AG04449 (cell line): ENCODE measurements at regions not wholly inside any gene's neighbourhood (a gene's known extent, or its start where the extent isn't known, plus 50 kb on each side); places are given as distances from the start of the nearest gene placed in this dataset.

ENCODE experiments used
- CTCF ChIA-PET: fragments of 350-600 bp; formaldehyde crosslinking; extraction: SDS; loops from one replicate; lab custom pipeline; 2021; ENCODE audit warnings: antibody characterized with exemption; lab: Yijun Ruan, JAX
- POLR2A ChIA-PET: fragments of 400-600, 350-600 bp; formaldehyde crosslinking; extraction: SDS; loops from one replicate; lab custom pipeline; 2020; ENCODE audit warnings: antibody characterized with exemption, inconsistent platforms; lab: Yijun Ruan, JAX
- DNase-seq: peaks from one replicate; pipeline ENCODE4 v3.0.0-alpha.2; 2010; ENCODE audit warnings: low read depth, low spot score
- H3K4me3 ChIP-seq: 2 replicates; pipeline ENCODE4 v1.5.1; 2011; ENCODE audit warnings: low read depth, mild to moderate bottlenecking, control low read depth, low read length
- TF ChIP-seq, protein P1 (sequence below): IDR thresholded peaks from one replicate; pipeline ENCODE4 v1.5.1; 2011; ENCODE audit warnings: mild to moderate bottlenecking, moderate library complexity, low read length, control low read depth, inconsistent platforms; ENCODE audit not compliant: insufficient read depth; ENCODE audit errors: missing control alignments

DNA sequence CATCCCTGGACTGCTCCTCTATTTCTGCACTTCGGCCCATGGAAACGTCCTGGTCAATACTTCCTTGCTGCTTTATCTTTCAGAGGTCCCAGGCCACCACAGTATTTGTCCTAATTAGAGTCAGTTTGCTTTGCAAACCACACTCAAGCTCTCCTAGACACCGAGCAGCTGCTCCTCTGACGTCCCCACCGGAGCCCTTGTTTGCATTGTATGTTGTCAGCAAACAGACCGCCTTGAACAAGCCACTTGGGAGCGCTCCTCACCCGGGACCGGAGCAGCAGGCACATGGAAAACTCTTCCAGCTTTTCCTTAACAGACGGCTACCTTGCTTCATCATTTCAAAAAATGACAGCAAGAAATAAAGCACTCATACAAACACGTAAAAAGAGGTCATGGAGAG lies 51.5 kb upstream of the GTF3A start:
- POLR2A ChIA-PET = no interaction called here
- DNase-seq = no peak
- no peak overlapping the region for H3K4me3 ChIP-seq
- CTCF ChIA-PET = interaction anchor here (0.5 to 14.4 kb wide), 18 partner anchors 10 to 1999 kb away, joined by 3 to 294 read pairs (median 4); partner anchors contain the start of gene URAD
- TF ChIP-seq, protein P1, sequence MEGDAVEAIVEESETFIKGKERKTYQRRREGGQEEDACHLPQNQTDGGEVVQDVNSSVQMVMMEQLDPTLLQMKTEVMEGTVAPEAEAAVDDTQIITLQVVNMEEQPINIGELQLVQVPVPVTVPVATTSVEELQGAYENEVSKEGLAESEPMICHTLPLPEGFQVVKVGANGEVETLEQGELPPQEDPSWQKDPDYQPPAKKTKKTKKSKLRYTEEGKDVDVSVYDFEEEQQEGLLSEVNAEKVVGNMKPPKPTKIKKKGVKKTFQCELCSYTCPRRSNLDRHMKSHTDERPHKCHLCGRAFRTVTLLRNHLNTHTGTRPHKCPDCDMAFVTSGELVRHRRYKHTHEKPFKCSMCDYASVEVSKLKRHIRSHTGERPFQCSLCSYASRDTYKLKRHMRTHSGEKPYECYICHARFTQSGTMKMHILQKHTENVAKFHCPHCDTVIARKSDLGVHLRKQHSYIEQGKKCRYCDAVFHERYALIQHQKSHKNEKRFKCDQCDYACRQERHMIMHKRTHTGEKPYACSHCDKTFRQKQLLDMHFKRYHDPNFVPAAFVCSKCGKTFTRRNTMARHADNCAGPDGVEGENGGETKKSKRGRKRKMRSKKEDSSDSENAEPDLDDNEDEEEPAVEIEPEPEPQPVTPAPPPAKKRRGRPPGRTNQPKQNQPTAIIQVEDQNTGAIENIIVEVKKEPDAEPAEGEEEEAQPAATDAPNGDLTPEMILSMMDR = no peak

DNA sequence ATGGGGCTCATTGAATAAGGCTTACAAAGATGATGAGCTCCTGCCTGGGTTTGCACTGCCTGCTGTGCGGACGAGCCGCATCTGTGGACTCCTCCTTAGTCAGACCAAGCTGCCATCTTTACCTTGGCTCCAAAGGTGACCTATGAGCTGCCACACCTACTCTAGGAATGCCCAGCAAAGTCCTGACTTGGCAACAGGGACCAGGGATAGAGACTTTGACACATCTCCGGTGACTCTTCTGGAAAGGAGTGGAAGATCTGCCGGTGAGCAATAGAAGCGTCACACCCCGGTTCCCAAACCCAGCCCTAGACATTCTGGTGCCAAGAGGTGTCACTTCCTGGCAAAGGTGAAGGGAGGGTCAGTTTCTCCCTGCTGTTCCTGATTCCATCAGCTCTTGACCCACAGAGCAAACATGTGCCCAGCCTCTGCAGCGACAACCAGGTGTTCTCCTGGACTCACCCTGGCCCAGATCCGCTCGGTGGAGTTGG lies 50.2 kb upstream of the GTF3A start:
- POLR2A ChIA-PET = no interaction called here
- CTCF ChIA-PET = interaction anchor here (0.7 to 14.4 kb wide), 29 partner anchors 11 to 623 kb away, joined by 3 to 294 read pairs (median 4); partner anchors contain the start of gene URAD
- DNase-seq = no peak
- TF ChIP-seq, protein P1 = no peak
- no peak overlapping the region for H3K4me3 ChIP-seq
